Stimulated activated CD8-positive, alpha-beta memory T cell treated with anti-CD3 and anti-CD28 coated beads, Interleukin-12 subunit alpha, Interleukin-12 subunit beta, amount 100 ng/mL, for 1 hour (primary cell): ENCODE measurements at regions not wholly inside any gene's neighbourhood (a gene's known extent, or its start where the extent isn't known, plus 50 kb on each side); places are given as distances from the start of the nearest gene placed in this dataset.

Experiments used
- DNase-seq: peaks from one replicate; pipeline ENCODE4 v3.0.0-alpha.2; 2020; ENCODE audit warnings: low read depth

DNA sequence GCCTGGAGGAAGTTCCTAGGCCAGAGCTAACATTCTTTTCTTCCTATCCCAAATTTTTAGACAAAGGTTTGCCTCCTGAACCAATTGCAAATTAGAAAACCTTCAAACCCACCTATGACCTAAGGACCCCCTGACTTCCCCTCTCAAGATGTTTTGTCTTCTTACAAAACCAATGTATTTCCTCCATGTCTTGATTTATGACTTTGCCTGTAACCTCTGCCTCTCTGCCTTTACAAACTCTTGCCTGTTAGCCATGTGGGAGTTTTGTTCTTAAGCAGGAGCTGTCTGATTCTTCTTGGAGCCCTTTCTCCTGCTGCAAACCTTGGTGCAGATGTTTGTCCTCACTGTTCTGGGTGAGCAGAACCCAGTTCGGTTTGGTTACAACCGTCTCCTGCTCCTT is 222.3 kb upstream of the BOD1L1 start:
- DNase-seq: no peak

DNA sequence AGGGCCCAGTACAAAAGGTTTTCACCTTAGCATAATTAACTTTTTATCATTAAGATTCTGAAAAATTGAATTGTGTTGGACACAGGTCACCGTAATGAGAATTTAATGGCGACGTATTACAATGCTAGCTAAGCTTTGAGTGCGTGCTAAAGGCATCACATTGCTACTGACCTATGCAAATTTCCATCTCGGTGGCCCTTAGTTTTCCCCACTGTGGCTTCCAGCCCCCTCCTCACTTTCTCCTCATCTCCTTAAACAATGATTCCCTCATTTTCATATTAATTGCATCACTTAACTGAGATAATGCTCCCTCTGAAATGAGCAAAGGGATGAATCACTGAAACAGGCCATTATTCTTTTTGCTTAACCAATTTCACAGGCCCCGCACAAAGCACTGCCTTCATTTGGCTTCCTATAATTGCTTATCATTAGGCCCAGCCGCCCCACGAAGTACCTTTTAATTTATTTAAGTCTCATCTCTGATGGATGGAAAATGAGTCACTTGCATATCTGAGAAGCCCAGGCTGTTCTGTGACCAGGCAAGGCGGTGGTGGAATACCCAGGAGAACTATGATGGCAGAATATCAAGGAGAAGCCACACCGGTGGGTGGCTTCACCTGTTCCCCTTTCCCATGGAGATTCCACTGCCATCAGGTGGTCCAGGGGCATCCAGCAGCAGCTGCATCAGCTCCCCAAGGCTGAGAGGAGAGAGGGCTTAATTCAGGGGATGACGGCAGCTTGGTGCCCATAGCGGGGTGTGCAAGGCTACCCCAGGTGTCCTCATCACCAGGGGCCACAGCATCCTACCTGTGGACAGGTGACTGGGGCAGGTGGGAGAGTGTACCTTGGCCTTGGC is 223.8 kb upstream of the BOD1L1 start:
- no peak for DNase-seq

DNA sequence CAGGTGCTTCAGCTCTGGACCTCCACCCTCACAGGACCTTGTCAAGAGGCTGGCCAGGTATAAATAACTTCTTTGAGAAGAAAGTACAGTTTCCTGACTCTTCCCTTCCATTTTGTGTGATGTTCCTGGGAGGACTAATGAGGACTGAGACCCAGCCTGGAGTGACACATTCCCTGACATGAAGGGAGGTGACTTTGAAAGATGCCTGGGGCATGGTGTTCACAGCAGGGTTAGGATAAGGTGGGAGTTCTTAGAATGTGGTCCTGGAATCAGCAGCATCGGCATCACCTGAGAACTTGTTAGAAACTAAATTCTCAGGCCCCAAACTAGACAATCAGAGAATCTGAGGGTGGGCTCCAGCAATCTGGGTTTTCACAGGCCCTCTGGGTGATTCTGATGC is 224.9 kb upstream of the BOD1L1 start:
- DNase-seq: no peak

DNA sequence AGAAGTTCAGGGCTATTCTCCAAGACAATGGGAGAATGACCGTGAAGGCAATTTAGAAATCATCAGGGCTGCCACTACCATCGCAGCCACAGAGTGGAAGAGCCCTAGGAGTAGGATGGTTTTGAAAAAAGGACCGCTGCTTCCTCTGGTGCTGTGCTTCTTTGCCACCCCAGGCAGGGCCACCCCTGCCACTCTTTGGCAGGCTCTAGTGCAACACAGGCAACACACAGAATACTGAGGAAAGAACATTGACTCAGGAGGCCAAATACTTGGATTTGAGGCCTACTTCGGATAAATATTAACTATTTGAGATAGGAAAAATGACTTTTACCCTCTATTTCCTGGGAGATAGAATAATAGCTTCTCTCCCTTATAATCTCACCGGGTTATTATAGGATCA is 228.9 kb upstream of the BOD1L1 start:
- DNase-seq: no peak

DNA sequence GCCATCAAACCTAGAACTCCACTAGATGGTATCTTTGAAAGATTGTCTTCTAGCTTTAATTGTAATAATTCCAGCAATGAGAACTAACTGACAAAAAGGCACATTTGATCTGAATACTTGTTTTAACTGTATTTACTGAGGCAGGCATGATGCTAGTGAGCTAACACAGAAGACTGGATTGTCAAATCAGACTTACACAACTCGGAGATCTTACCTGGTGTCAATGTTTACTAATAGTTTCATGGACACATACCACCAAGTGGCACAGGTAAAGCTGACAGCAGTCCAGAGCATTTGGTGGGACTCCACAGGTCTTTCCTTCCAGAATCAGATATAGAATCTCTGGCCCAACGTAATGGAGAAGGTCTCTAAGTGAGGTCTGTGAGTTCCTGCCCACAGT is 229.9 kb upstream of the BOD1L1 start:
- no peak for DNase-seq

DNA sequence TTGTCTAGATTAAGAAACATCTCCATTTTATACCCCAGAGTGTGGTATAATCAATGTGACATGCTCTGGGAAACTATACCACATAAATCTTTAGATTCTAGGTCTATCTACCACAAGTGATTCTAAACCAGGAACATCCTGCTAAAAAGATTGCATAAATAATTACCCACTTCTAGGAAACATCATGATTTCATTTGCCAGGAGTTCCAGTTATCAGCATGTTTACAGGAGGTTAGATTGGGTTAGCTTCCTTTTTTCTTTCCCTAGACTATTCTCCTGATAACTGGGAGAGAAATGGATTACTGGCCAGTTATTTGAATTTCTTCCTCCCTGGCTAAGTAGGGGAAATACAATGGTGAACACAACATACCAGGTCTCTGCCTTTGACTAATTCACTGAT is 230.3 kb upstream of the BOD1L1 start:
- no peak for DNase-seq

DNA sequence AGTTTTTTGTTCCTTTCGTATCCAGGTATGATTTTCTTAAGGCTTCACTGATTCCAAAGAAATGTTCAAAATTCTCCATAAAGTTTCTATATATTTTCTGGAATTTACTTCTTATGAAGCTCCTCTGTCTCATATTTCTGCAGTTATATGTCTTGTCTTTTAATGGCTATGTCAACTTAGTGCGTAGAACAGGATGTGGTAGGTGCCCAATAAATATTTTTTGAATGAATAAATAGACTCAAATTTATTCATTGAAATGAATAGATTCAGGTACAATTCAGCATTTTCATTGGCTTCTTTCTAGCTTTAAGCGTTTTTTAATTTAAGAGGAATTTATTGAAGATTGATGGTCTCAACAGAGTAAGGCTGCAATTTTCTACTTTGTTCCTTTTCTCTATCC is 231.9 kb upstream of the BOD1L1 start:
- no peak for DNase-seq

DNA sequence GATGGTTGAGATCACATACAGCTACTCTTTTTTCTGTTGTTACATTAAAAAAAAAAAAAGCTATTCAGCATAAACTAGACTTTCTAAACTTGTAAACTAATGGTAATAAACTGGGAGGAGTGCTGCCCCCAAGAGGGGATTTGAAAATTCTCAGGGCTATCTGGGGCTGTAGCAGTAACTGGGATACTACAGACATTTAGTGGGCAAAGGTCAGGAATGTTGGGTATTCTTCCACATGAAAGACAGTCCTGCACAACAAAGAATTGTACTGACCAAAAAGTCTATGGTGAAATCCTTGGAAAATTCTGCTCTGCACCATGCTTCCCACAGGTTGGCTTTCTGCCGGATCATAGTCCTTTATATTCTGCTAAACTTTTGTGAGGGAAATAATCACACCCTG is 232.6 kb upstream of the BOD1L1 start:
- DNase-seq: no peak

DNA sequence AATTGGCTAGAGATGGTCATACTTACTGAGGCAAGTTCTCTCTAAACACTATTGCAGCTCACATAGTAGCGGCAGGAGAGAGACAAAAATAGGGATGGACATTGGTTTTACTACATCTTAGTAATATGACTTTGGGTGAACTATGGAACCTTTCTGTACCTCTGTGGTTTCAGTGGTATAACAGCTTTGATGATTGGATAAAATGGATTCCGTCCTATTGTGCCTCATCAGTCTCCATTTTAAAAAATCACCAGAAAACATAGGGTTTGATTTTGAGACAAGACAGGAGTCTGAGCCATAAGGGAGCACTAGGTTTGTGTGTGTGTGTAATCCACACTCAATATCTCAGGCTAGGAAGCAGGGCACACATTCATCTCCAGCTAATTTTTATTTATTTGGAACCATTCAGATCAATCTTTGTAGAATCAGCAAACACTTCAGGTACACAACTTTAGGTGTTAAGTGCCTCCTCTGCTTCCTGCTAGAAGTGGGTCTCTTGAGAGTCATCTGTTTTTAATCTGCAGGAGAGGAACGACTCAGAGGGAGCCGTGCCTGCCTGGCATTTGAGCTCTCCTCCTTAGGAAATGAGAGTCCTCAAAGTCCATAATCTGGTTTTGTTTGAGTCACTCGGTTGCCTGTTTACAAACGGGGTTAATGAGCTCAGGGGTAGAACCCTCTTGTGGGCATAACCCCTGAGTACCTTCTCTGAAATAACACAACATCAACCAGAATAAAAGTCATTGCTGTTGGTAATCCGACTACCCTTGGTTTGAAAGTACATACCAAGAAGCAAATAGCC is 238.5 kb upstream of the BOD1L1 start:
- DNase-seq: no peak

DNA sequence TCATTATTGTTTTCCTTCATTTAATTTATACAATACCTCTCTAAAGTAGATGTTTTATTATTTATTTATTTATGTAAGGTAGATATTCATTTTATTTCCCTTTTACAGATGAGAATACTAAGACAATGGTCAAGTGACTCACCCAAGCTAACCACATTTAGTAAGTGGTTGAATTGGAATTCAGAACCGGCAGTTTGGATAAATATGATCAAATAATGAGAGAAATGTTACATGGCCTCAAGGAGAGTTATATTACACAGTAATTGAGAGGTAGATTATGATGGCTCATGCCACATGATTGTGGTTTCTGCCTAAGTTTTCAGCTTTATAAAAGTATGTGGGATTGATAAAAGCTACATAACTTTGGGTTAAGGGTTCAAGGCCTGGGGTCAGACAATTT is 239.4 kb upstream of the BOD1L1 start:
- DNase-seq: no peak

DNA sequence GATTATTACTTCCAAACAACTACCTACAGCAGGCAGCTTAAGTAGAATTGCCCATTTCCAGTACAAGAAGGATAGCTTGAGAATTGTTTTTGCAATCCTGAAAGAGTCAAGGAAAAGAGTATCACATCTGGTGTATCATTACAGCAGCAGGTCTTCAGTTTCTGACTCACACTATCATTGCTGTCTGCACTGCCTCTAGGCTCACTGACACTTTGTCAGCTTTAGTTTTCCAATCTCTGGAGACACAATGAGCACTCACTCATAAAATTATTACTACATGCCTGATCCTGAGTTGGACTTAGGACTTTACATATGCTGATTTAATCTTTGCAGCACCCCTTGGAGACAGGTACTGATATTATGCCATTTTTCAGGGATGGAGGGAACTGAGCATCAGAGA is 244.6 kb upstream of the BOD1L1 start:
- DNase-seq: no peak

DNA sequence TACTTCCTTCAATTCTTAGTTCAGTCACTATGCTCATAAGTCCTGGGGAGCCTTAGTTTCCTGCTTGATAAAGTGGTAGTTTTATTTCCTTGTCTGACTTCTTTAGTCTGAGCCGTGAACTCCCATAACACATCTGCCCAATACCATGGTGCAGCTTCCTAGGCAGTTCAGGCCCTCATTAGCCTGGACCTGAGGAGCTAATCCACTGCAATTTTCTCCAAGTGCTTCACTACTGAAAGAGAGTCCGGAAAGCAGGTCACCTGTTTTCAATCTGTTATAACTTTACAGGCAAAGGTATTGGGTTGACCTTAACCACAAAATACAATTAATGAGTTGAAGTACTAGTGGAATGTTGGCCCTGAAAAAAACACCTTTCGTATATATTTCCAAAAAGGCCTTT is 245.4 kb upstream of the BOD1L1 start:
- no peak for DNase-seq

DNA sequence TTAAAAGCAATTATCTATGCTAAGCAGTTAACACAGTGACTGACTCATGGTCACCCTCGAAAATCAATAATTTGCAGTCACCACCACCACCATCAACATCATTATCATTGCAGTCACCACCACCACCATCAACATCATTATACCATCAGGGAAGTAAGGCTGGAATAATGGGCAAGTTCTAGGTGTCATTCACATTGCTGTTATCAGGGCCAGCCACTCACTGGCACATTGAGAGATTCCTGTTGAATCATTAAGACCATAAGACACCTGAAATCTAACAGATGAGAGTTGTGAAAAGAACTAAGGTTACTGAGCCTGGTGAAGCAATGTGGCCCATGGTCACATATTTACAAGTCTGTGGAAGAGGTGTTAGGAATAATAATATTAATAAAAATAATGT is 247.7 kb upstream of the BOD1L1 start:
- DNase-seq: no peak

DNA sequence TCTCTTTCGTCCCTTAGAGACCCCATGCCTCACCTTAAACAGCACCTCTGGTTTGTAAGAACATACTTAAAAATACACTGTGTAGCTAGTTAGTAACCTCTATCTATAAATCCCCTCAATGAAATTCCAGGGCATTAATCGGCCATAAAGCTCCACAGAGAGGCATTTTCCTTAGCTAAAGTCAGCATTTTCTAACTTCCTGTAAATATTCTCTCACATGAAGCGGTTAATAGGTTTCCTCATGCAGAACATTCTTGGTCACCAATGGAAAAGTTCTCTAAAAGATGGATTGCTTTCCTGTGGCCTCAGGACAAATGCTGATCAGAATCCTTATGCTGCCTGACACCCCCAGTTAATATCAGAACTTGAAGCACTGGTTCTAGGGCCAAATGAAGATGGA is 248.6 kb upstream of the BOD1L1 start:
- DNase-seq: no peak

DNA sequence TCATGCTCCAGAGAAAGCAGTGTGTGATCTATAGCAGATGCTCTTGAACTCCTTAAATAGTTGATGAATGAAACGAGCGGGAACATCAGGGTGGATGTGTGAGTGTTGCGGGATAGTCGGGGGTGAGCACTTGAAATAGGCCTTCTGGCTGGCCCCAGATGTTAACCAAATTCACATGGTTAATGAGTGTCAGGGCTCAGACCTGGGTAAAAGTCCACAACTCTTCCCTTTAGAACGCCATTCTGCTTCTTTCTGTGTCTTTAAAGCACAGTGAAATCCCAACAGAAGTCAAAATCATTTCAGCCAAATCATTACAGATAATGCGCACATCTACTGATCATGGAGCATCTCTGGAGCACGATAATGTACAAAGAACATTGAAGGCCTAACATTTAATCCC is 249.4 kb upstream of the BOD1L1 start:
- DNase-seq: no peak

DNA sequence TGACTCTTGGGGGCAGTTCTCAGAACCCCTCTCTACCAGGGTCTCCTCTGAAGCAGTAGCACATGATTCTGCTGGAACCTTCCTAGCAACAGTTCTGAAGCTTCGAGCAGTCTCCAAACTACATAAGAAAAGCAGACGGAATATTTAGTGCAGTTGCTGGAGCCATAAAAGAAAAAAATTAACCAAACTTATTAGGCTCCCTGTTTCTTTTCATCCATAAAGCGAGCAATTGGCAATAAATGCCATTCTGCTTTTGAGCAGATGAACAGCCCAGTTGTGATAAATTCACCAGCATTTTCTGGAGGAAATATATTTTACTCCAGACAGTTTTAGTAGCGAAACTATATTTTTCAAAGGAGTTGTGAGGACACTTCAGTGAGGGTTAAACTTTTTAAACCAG is 250.1 kb upstream of the BOD1L1 start:
- DNase-seq: no peak

DNA sequence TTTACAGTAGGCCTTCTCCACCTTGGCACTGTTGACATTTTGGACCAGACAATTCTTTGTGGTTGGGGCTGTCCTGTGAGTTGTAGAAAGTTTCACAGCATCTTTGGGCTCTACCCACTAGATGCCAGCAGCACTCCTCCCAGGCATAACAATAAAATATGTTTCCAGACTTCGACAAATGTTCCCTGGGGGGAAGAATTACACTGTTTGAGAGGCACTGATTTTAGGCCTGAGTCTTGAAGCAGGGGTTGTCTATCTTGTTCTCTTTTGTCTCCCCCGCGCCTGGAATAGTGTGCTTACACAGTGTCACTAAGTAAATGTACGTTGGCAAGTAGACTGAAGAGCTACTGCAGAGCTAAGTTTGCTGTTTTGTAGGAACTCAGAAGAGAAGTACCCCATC is 254.4 kb upstream of the BOD1L1 start:
- DNase-seq: no peak

DNA sequence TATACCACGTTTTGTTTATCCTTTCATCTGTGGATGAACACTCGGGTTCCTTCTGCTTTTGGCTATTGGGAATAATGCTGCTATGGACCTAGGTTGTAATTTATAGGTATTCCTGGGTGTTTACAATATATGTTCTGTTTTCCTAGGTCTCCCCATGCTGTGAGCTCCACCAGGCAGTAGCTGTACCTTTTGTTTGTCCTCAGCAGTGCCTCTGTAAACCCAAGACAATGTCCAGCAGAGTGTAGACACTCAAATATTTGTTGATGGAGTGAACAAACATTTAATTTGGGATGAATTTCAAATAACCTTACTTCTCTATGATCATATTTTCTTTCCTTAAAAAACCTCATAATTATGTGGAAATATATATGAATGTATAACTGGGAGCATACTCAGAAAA is 259.5 kb upstream of the BOD1L1 start:
- no peak for DNase-seq

DNA sequence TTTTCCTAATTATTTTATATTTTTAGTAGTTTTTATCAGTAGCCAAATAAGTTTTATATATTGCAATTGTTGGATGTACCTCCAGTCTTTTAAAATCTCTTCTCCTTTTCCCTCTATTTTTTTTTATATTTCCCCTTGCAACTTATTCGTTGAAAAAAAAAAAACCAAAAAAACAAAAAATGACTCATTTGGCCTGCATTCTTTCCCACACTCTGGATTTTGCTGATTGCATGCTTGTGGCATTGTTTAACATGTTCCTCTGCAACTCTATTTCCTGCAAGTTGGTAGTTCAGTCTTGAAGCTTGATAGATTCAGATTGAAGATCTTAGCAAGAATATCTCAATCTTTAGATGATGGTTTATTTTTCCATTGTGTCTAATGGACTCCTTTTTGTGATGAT is 260.6 kb upstream of the BOD1L1 start:
- no peak for DNase-seq

DNA sequence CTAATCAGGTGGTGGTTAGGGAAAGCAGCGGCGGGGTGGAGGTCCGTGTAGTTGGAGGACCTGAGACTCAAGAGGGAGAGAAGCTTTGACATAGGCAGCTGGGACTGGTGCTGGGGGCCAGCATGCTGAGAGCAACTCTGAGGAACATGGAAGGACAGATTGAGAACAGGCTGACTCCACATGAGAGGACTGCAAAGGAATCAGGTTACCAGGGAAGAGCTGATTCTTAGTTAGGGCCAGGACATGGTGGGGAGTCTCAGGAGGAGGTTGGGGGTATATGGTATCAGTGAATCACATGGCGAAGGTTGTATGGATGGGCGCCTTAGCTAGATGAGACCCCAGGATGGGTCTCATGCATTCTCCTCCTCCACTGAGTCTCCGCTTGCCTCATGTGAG is 264.0 kb upstream of the BOD1L1 start:
- no peak for DNase-seq

DNA sequence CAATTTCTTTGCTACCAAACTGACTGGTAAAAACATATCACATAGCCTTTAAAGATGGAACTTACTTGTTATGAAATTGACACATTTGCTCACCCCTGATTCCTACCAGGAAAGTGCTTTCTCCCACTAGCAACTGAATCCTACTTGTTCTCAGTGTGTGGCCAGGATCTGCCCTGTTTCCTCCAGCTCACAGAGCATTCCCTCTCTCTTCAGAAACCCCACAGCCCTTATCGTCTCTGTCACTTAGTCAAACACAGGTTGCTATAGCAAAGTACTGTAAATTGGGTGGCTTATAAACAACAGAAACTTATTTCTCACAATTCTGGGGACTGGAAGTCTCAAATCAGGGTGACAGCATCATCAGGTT is 265.2 kb upstream of the BOD1L1 start:
- no peak for DNase-seq

DNA sequence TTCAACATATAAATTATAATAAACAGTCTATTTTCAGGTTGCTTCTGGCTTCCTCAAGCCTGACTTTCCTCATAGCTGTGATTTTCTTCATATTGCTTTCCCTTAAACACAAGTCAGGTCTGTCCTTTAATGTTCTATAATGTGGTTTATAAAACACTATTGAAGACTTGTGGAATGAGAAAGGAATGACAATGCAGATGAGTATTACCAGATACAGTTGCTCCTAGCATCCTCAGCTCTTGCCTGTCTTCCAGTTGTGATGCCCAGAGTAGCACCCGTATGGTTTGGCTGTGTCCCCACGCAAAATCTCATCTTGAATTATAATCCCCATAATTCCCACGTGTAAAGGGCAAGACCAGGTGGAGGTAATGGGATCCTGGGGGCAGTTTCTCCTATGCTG is 265.7 kb upstream of the BOD1L1 start:
- no peak for DNase-seq

DNA sequence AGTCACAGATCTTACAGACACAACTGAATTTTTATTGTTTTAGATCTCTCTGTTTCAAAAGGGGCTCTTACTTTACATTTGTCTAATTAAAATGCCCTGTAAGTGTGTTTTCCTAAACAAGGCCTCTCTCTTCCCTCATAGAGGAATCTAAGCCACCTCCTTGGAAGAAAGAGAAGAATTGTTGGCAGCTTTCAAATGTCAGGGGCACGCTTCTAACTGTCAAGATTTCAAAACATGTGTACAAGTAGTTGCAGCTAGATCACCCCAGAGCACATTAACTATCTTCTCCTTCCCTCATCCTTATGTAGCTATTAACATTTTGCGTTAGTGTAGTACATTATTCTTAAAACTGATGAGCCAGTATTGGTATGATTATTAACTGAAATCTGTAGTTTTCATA is 266.5 kb upstream of the BOD1L1 start:
- DNase-seq: no peak

DNA sequence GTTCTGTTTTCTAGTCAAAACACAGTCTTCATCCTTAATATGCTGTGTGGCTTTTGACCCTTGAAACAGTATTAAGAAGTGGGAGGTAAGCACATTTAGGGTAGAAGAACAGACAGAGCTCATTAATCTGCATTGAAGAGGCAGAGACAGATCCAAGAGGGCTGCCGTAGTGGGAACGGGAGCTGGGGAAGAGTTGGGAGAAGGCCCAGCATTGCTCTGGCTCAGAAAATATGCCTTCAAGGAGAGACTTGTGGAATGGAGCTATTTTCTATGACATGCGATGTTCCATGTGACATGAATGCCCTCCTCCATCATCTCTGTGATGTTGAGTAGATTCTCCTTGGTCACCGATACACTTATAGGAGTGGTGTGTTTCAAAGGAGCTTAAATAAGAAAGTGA is 273.3 kb upstream of the BOD1L1 start:
- no peak for DNase-seq
